CD8-positive, alpha-beta memory T cell (primary cell): ENCODE measurements at regions not wholly inside any gene's neighbourhood (a gene's known extent, or its start where the extent isn't known, plus 50 kb on each side); places are given as distances from the start of the nearest gene placed in this dataset.

Experiments
- CTCF ChIA-PET: fragments of 350-600 bp; sonication (Branson Sonifier 250); formaldehyde crosslinking; loops from one replicate; lab custom pipeline; 2021; ENCODE audit warnings: antibody characterized with exemption; lab: Charles Lee
- POLR2A ChIA-PET: fragments of 350-600 bp; sonication (Branson Sonifier 250); formaldehyde crosslinking; loops from one replicate; lab custom pipeline; 2021; ENCODE audit warnings: antibody characterized with exemption; lab: Charles Lee
- DNase-seq, 5 donors: peaks; one replicate each; pipeline versions ENCODE4 v3.0.0 to v3.0.0-alpha.2; 2020 to 2022; ENCODE audit warnings: mixed read lengths in 1 of 5
- H3K27ac ChIP-seq: one replicate; pipeline ENCODE4 v1.7.0; 2013; ENCODE audit warnings: low read depth, mild to moderate bottlenecking, low read length, moderate library complexity
- H3K27me3 ChIP-seq: 2 replicates; pipeline ENCODE4 v1.7.0; 2013; ENCODE audit warnings: low read length, mild to moderate bottlenecking; ENCODE audit not compliant: insufficient read depth, poor library complexity, severe bottlenecking
- H3K36me3 ChIP-seq: 2 replicates; pipeline ENCODE4 v1.7.0; 2013; ENCODE audit warnings: mild to moderate bottlenecking, low read length, moderate library complexity; ENCODE audit not compliant: insufficient read depth
- H3K4me1 ChIP-seq: 2 replicates; pipeline ENCODE4 v1.7.0; 2013; ENCODE audit warnings: mild to moderate bottlenecking, low read length, moderate library complexity; ENCODE audit not compliant: insufficient read depth
- H3K4me3 ChIP-seq: 2 replicates; pipeline ENCODE4 v1.7.0; 2013; ENCODE audit warnings: mild to moderate bottlenecking, low read length
- H3K9me3 ChIP-seq: 2 replicates; pipeline ENCODE4 v1.7.0; 2013; ENCODE audit warnings: mild to moderate bottlenecking, low read length
- H3K27ac Mint-ChIP-seq, 8 donors: one replicate each; pipeline ENCODE4 v1.8.0; 2020 to 2021; ENCODE audit warnings: mixed read lengths in 8 of 8, mild to moderate bottlenecking in 6 of 8, inconsistent platforms in 3 of 8, moderate library complexity in 3 of 8
- H3K27me3 Mint-ChIP-seq, 2 donors: one replicate each; pipeline ENCODE4 v1.8.0; 2020 to 2021; ENCODE audit warnings: mixed read lengths in 2 of 2, mild to moderate bottlenecking in 1 of 2, moderate library complexity in 1 of 2
- H3K36me3 Mint-ChIP-seq, 3 donors: one replicate each; pipeline ENCODE4 v1.8.0; 2020 to 2021; ENCODE audit warnings: mixed read lengths in 3 of 3, inconsistent platforms in 1 of 3, mild to moderate bottlenecking in 1 of 3
- H3K4me1 Mint-ChIP-seq, 3 donors: one replicate each; pipeline ENCODE4 v1.8.0; 2020 to 2021; ENCODE audit warnings: mixed read lengths in 3 of 3, inconsistent platforms in 1 of 3, mild to moderate bottlenecking in 1 of 3
- H3K4me3 Mint-ChIP-seq, 7 donors: one replicate each; pipeline ENCODE4 v1.8.0; 2020 to 2021; ENCODE audit warnings: mixed read lengths in 7 of 7, mild to moderate bottlenecking in 6 of 7, moderate library complexity in 4 of 7, inconsistent platforms in 2 of 7
- H3K9me3 Mint-ChIP-seq, 5 donors: one replicate each; pipeline ENCODE4 v1.8.0; 2020 to 2022; ENCODE audit warnings: mixed read lengths in 5 of 5, mild to moderate bottlenecking in 3 of 5, moderate library complexity in 2 of 5, inconsistent platforms in 1 of 5

GRCh38 chr5:125848751-125849150 lies 574.5 kb upstream of the GRAMD2B start:
- no peak overlapping the region for H3K27ac ChIP-seq
- H3K4me1 ChIP-seq = no peaks in the 10 kb centered on the region
- ChIA-PET POLR2A (no interaction called here), CTCF (no interaction called here)
- H3K27me3 Mint-ChIP-seq = no peaks in the 10 kb centered on the region
- no peaks in the 10 kb centered on the region for H3K36me3 Mint-ChIP-seq
- no peaks in the 10 kb centered on the region for H3K4me1 Mint-ChIP-seq
- no peak overlapping the region for H3K4me3 ChIP-seq
- no peaks in the 10 kb centered on the region for H3K9me3 ChIP-seq
- no peaks in the 10 kb centered on the region for H3K27me3 ChIP-seq
- H3K4me3 Mint-ChIP-seq = no peak overlapping the region
- no peak overlapping the region for H3K27ac Mint-ChIP-seq
- DNase-seq = no peak
- no peaks in the 10 kb centered on the region for H3K36me3 ChIP-seq
- peaks cover 2 to 19% (median 11%) of the 10 kb centered on the region in 5 donors for H3K9me3 Mint-ChIP-seq

DNA sequence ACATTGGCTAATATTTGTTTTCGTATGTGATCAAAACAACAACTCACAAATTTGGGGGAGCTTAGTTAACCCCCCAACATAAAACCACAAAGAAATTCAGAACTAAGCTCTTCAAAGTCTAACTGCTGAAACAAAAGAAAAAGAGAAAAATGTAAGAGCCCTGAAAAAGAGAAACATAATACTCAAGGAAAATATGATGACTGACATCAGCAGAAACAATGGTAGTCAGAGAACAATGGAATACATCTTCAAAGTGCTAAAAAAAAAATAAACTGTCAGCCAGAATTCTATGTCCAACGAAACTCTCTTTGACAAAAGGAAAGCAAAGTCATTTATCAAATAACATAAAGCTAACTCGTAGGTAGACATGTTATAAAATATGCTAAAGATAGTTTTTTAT lies 566.3 kb upstream of the GRAMD2B start:
- POLR2A ChIA-PET = no interaction called here
- Mint-ChIP-seq H3K27ac (no peak overlapping the region), H3K4me1 (no peaks in the 10 kb centered on the region), H3K27me3 (no peaks in the 10 kb centered on the region), H3K36me3 (no peaks in the 10 kb centered on the region), H3K9me3 (peaks cover 0 to 24% (median 12%) of the 10 kb centered on the region in 5 donors), H3K4me3 (no peak overlapping the region)
- Histone ChIP-seq H3K36me3 (no peaks in the 10 kb centered on the region), H3K27ac (no peak overlapping the region), H3K4me1 (no peaks in the 10 kb centered on the region), H3K27me3 (no peaks in the 10 kb centered on the region), H3K9me3 (no peaks in the 10 kb centered on the region), H3K4me3 (no peak overlapping the region)
- no peak for DNase-seq
- CTCF ChIA-PET = no interaction called here

DNA sequence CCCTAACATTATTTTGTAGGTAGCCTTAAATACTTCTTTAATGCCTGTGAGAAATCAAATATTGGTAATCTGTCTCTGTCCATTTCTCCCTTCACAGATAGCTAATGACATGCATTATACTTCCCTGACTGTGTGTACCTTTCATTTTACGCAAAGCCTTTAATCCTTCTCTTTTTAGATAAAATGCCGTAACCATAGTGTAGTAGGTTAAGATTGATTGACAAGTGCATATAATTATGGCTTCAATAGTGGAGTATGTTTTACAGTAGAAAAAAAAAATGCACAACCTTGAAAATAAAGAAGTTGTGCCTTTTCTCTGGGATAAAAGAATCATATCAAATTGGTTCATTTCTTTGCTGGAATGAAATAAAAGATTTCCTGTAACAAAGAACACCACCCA lies 559.6 kb upstream of the GRAMD2B start:
- ChIA-PET CTCF (no interaction called here), POLR2A (no interaction called here)
- Histone ChIP-seq H3K4me3 (no peak overlapping the region), H3K36me3 (no peaks in the 10 kb centered on the region), H3K27me3 (no peaks in the 10 kb centered on the region), H3K4me1 (no peaks in the 10 kb centered on the region), H3K27ac (no peak overlapping the region), H3K9me3 (no peaks in the 10 kb centered on the region)
- Mint-ChIP-seq H3K9me3 (peaks cover 5 to 26% (median 7%) of the 10 kb centered on the region in 5 donors), H3K27me3 (no peaks in the 10 kb centered on the region), H3K27ac (no peak overlapping the region), H3K4me1 (no peaks in the 10 kb centered on the region), H3K36me3 (no peaks in the 10 kb centered on the region), H3K4me3 (no peak overlapping the region)
- no peak for DNase-seq

GRCh38 chr5:125865166-125865815 lies 557.9 kb upstream of the GRAMD2B start:
- H3K27me3 Mint-ChIP-seq = no peaks in the 10 kb centered on the region
- H3K27ac Mint-ChIP-seq = no peak overlapping the region
- no peak for DNase-seq
- Histone ChIP-seq H3K9me3 (no peaks in the 10 kb centered on the region), H3K27me3 (no peaks in the 10 kb centered on the region), H3K4me1 (no peaks in the 10 kb centered on the region), H3K36me3 (no peaks in the 10 kb centered on the region), H3K27ac (no peak overlapping the region), H3K4me3 (no peak overlapping the region)
- H3K9me3 Mint-ChIP-seq = peaks cover 5 to 23% (median 7%) of the 10 kb centered on the region in 5 donors
- H3K36me3 Mint-ChIP-seq = no peaks in the 10 kb centered on the region
- no peak overlapping the region for H3K4me3 Mint-ChIP-seq
- CTCF ChIA-PET = no interaction called here
- POLR2A ChIA-PET = no interaction called here
- H3K4me1 Mint-ChIP-seq = no peaks in the 10 kb centered on the region

DNA sequence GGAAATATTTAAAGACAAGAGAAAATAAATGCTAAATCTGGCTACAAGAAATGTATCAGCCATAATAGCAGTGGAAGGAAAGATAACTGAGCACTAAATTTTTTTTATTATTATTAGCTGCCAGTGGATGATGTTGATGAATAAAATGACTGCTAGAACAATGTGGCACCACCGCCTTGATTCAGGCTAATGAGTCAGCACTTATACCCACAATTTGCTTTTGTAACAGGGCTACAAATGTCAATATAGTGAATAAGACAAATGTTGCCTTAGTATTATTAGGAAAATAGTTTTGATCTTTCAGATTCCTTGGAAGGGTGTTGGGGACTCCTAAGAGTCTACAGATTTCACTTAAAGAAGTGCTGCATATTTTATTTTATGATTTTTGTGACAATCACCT lies 555.2 kb upstream of the GRAMD2B start:
- no peak for DNase-seq
- ChIA-PET CTCF (no interaction called here), POLR2A (no interaction called here)
- Mint-ChIP-seq H3K36me3 (no peaks in the 10 kb centered on the region), H3K9me3 (peaks cover 3 to 11% (median 5%) of the 10 kb centered on the region in 5 donors), H3K4me1 (no peaks in the 10 kb centered on the region), H3K4me3 (no peak overlapping the region), H3K27ac (no peak overlapping the region), H3K27me3 (no peaks in the 10 kb centered on the region)
- no peaks in the 10 kb centered on the region for H3K27me3 ChIP-seq
- H3K4me3 ChIP-seq = no peak overlapping the region
- H3K9me3 ChIP-seq = no peaks in the 10 kb centered on the region
- no peaks in the 10 kb centered on the region for H3K36me3 ChIP-seq
- no peak overlapping the region for H3K27ac ChIP-seq
- no peaks in the 10 kb centered on the region for H3K4me1 ChIP-seq

GRCh38 chr5:125870256-125870655 lies 553.0 kb upstream of the GRAMD2B start:
- DNase-seq = no peak
- Mint-ChIP-seq H3K27ac (no peak overlapping the region), H3K4me3 (no peak overlapping the region), H3K27me3 (peaks cover 0 to 1% of the 10 kb centered on the region in 2 donors), H3K9me3 (peaks cover 0 to 19% (median 5%) of the 10 kb centered on the region in 5 donors), H3K4me1 (no peaks in the 10 kb centered on the region), H3K36me3 (no peaks in the 10 kb centered on the region)
- Histone ChIP-seq H3K4me3 (no peak overlapping the region), H3K9me3 (no peaks in the 10 kb centered on the region), H3K27me3 (no peaks in the 10 kb centered on the region), H3K36me3 (no peaks in the 10 kb centered on the region), H3K4me1 (no peaks in the 10 kb centered on the region), H3K27ac (no peak overlapping the region)
- CTCF ChIA-PET = no interaction called here
- POLR2A ChIA-PET = no interaction called here

GRCh38 chr5:125874057-125874456 lies 549.2 kb upstream of the GRAMD2B start:
- no peak overlapping the region for H3K27ac Mint-ChIP-seq

GRCh38 chr5:125874717-125875116 lies 548.5 kb upstream of the GRAMD2B start:
- Mint-ChIP-seq H3K9me3 (peaks cover 2 to 38% (median 7%) of the 10 kb centered on the region in 5 donors), H3K27ac (no peak overlapping the region), H3K4me3 (no peak overlapping the region), H3K27me3 (peaks cover 0 to 1% of the 10 kb centered on the region in 2 donors), H3K4me1 (no peaks in the 10 kb centered on the region), H3K36me3 (no peaks in the 10 kb centered on the region)
- H3K27ac ChIP-seq = no peak overlapping the region
- no peak overlapping the region for H3K4me3 ChIP-seq
- H3K36me3 ChIP-seq = no peaks in the 10 kb centered on the region
- no peaks in the 10 kb centered on the region for H3K4me1 ChIP-seq
- CTCF ChIA-PET = no interaction called here
- DNase-seq = no peak
- no peaks in the 10 kb centered on the region for H3K9me3 ChIP-seq
- POLR2A ChIA-PET = no interaction called here
- H3K27me3 ChIP-seq = no peaks in the 10 kb centered on the region

More at GRCh38 chr5:125874057-125874456, 549.2 kb upstream of the GRAMD2B start:
- no peak overlapping the region for H3K4me3 Mint-ChIP-seq
- peaks cover 0 to 1% of the 10 kb centered on the region in 2 donors for H3K27me3 Mint-ChIP-seq
- H3K9me3 ChIP-seq = no peaks in the 10 kb centered on the region
- no peaks in the 10 kb centered on the region for H3K27me3 ChIP-seq
- H3K4me1 Mint-ChIP-seq = no peaks in the 10 kb centered on the region
- POLR2A ChIA-PET = no interaction called here
- no peak overlapping the region for H3K4me3 ChIP-seq
- no peak for DNase-seq
- CTCF ChIA-PET = no interaction called here
- H3K36me3 Mint-ChIP-seq = no peaks in the 10 kb centered on the region
- H3K36me3 ChIP-seq = no peaks in the 10 kb centered on the region
- H3K27ac ChIP-seq = no peak overlapping the region
- no peaks in the 10 kb centered on the region for H3K4me1 ChIP-seq
- peaks cover 2 to 38% (median 7%) of the 10 kb centered on the region in 5 donors for H3K9me3 Mint-ChIP-seq
